Activated CD4-positive, alpha-beta T cell treated with anti-CD3 and anti-CD28 coated beads, Interleukin-2, amount 50 U/mL, for 1 hour (primary cell): ENCODE measurements at regions not wholly inside any gene's neighbourhood (a gene's known extent, or its start where the extent isn't known, plus 50 kb on each side); places are given as distances from the start of the nearest gene placed in this dataset.
"Not testable (repeated sequence)": the region's sequence is repeated elsewhere in the genome, so short reads cannot be mapped to it uniquely, and the experiment has no call there.

Source experiments
- DNase-seq: peaks from one replicate; pipeline ENCODE4 v3.0.0-alpha.2; 2020

DNA sequence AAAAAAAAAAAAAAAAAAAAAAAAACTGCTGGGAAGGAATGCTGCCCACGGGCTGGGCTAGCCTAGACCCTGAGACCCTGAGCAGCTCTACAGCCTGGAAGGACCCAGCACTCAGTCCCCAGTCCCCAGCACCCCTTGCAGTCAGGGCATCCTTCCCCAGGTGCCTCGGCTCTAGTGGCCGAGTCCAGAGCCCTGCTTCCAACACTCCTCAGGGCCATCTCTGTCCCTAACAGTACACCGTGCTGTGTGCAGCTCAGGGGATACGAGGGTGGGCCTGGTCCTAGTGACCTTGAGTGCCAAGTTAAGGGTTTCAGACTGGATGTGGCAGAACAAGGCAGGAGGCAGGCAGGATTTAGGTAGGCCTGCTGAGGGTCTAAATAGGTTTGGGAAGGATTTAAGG, 50.2 kb upstream of the LRP8 start:
- DNase-seq = no peak

DNA sequence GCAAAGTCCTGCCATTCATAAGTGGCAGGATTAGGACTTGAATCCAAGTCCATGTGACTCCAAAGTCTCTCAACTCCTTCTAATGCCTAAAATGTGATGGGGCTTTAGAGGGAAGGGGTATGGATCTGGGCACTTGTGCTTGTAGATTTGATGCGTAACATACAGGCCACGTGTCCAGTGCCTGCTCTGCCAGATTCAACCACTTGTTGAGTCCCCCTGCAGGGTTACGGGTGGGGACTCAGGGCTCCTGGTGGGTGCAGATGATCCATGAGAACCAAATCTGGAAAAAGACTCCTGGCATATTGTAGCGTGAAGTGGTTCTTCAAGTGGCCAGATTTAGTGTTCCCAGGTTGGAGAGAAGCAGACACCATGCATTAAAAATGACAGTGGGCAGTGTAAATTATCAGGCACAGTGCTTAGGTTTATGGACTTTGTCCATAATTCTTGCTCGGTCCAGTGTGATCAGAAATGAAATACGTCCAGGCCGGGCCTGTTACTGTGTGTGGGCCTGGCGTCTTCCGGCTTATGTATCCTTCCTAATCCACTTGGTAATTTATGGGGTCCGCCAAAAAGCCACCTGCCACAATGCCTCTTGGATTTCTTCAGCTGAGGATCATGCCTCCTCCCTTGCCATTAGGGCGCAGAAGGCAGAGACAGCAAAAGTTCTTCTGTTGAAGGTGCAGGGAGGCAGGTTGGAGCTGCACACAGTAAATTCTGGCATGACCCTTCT, 51.2 kb upstream of the LRP8 start:
- DNase-seq = no peak

DNA sequence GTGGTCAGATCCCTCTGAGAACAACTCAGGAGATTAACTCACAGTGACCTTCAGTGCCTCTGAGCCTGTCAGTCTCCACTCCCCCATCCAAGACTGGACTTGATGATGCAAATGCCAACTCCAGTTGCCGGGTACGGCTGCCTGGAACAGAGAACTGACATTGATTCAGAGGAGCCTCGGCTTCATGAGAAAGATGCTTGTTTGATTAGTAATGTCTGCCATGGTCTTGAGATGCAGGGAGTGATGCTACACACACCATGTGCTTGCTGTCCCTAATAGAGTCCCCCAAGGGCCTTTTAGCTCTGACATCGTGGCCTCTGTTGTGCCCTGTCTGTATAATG, 51.8 kb upstream of the LRP8 start:
- no peak for DNase-seq

DNA sequence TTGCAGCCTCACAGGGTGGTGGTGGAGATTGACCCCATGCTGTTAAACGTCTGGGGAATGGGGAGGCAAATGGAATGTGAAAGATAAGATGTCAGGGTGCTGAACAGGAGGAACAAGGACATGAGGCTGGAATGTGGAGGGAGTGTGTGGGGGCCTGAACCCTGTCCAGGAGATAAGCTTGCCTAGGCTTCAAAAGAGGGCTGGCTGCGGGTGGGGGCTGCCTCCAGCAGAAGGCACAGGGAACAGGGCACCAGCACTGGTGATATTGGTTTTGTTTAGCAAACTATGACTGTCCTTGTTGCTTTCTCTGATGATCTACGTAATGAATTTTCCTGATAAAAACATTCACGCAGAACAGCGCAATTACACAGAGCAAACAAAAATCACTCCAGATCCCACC, 52.4 kb upstream of the LRP8 start:
- no peak for DNase-seq

DNA sequence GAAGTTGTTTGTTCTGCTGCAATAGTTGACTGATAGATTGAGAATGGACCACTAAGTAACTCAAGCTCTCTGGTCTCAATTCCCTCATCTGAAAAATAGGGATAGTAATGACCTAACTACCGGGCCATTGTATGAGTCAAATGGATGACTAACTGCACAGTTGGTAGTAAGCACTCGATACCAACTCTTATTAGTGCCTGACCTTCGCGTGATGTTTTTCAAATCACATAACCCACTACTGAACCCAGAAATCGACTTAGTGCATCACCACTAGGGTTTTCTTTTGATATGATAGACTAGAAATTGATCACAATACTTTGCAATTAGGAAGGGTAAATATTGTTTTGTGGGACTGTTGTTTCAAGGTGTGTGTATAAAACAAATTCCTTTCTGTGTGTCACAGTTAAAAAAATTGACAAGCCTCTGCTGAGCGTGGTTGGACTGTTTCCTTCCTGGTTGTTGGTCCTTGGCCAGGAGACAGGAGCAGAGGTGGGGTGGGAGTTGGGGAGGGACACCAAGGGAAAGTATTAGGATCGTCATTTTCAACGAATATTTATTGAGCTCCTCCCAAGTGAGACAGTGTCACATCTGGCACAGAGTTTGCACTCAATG, 54.0 kb upstream of the LRP8 start:
- no peak for DNase-seq

DNA sequence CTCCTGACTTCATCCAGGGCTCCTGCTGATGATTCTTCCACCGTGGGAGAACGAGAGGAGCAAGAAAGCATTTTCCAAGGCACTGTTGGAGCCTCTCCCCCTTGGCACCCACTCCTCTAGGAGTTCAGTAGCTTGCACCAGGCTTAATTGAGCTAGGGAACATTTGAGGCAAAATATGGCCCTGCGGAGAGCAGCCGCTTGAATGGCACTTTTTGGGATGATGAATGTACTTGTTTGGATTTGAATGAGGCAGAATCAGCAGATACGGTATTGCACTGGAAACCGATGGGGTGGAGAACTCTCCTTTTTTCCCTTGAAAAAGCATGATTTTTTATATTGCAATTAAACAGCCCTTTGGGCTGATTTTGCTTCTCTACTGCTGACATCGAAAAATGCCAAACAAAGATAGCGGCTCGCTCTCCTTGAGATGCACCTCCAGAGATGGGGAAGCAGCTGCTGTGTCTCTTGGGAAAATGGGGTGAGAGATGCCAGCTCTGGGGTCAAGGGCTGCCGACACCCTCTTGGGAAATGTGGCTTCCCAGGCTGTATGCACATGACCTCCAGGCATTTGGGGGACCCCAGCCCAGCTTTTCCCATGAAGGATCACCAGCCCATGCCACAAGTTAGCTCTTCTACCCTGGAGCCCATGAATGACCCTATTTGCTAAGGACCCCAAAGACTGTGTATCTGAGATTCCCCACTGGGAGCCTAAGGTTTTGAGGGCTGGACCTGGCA, 55.4 kb upstream of the LRP8 start:
- DNase-seq = no peak

DNA sequence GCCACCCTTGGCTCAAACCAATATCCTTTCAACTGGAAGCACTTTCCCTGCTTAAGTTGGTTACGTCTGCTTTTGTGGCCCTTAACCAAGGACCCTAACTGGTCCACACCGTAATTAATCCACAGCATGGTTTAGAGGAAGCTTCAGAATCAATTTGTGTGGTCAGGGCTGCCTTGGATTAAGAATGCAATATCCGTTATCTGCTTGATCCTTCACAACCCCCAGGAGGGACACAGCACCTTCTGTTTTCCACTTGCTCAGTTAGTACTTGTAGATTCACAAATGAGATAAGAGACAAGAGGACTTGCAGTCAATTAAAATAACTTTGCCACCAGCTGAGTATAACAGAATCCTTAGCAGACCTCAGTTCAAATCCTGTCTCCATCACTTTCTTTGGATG, 56.9 kb upstream of the LRP8 start:
- no peak for DNase-seq

DNA sequence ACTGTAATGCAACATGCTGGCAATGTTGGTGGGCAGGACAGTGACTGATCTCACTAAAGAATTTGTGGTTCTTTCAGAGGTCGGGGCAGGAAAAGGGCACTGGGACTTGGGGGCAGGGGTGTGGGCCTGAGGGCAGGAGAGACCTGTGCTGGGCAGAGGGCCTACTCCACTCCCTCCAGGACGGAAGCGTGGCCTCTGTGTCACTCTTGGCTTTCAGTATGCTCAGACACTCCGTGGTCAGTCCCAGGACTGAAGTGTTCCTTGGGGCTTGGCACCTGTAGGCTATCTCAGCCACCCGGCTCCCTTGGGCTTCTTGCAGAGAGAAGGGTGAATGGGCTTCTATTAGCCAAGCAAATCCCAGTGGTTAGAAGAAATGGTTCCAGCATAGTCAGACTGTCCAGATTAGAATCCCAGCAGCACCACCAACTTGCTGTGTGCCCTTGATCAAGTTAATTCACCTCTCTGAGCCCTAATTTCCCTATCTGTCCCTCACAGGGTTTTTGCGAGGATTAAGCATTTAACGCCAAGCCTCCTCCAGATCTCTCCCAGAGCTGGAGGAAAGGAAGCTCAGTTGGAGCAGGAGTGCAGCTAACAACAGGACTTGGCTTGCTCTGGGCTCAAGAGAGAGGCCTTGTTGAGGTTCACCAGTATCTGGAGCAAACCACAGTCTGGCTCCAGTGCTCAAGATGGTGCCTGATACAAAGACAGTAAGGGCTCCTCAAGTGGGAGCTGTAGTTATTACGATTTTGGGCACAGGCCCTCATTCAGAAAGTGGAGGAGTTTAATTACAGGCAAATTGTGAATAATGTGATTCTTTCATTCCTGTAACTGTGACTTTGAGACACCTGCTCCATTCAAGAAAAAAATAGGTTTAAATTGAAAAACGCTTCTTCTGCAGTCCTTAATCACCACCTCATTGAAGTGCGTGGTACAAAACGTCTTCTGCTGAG, 57.7 kb upstream of the LRP8 start:
- DNase-seq = no peak

DNA sequence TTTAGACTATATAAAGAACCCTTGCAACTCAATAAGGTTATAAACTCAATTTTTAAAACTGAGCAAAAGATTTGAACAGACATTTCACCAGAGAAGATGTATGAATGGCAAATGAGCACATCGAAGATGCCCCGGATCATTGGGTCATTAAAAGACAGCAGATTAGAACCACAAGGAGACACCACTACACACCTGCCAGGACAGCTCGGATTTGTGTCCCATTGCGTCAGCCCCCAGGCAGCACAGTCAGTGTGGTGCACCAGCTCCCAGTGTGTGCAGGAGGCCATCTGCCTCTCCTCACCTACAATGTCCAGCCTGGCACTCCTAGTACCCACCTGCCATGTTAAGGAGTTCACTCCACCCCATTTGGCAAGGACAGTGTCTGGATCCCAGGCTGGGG, 61.1 kb upstream of the LRP8 start:
- no peak for DNase-seq

DNA sequence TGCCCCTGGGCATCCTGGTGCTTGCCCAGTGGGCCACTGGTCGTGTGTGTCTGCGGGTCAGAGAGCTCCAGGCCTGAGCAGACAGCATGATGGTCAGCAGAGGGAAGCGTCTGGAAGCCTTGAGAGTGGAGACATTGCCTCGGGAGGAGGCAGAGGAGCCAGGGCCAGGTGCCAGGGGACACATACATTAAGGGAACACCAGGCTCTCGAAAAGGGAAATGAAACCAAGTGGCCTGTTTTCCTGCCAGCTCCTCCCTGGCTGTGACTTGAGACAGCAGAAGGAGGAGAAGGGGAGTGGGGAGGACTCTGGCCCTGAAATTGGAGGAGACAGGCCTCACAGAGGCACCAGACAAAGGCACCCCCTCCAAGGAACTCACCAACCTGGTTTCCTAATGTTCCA, 62.4 kb upstream of the LRP8 start:
- DNase-seq = no peak

DNA sequence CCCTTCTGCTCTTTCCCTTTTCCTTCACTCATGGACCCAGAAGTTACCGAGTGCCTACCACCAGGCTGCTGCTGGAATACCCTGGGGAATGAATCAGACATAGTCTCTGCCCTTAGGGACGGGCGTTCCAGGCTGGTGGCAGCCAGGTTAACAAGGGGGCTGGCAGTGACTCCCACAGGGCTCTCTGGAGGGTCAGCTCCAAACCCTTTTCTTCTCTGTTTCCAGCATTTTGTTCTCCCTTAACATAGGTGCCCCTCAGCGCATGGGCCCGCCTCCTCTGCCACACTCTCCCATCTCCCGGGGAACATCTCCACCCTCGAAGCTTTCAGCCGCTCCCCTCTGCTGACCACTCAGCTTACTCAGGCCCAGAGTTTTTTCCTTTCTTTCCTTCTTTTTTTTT, 62.9 kb upstream of the LRP8 start:
- DNase-seq = no peak

DNA sequence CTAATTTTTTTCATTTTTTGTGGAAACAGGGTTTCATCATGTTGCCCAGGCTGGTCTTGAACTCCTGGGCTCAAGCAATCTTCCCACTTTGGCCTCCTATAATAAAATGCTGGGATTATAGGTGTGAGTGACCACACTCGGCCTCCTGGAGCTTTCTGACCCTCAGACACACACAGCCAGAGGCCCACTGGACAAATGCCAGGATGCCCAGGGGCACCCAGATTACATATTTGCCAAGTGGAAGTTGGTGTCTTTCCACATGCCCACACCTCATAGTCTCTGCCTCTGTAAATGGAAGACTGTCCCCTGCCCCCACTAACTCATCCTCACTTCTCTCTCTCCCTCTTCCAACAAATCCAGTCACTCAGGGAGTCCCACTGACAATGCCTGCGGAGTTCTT, 63.4 kb upstream of the LRP8 start:
- no peak for DNase-seq

DNA sequence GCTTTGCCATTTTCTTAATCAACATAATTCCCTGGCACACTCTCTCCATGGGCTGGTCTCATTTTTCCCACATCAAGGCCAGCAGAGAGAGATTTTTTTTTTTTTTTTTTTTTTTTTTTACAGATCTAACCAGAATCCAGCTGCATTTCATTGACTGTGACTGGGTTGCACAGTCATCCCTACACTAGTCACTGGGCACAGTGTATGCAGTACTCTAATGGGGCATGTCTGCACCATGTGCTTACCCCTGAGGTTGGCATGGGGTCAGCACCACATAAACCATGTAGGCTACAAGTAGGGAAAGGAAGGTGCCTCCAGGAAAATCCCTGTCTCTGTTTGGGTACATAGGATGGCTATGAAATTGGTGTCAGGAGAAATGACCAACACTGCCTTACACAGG, 64.1 kb upstream of the LRP8 start:
- no peak for DNase-seq

DNA sequence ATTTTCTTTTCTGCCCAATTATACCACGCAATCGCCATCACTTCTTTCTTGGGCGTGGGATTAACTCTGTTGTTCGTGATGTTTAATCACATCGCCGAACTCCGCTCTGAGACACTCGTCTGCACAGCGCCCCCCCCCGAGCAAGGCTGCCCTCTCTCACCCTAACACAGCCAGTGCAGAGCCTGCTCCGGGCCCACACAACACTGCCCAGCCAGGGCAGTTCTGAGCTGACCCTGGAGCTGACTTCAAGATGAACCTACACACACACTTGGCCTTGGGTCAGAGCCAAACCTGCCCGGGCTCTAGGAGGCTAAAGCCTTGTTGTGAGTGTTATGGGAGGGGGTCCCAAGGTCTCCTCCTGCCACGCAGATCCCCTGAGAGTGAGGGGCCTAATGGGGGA, 64.6 kb upstream of the LRP8 start:
- DNase-seq = no peak

DNA sequence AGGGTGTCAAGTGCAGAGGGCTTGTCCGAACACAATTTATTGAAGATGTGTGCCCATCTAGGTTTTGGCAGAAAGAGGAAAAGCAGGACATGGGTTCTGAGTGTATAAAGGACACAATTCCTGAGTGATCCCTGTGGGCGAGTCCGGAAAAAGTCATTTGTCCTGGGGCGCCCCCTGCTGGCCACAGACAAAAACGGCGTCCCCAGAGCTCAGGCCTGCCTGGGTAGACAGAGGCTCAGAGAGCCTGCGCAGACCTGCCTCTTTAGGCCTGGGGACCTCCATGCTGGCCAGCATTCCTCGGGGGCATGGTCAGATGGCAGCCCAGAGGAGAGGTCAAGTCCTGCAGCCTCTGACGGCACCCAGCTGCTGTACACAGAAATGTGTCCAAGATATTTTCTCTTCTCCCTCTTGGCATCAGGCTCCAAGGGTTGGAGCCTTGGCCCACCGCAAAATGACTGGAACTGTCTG, 65.5 kb upstream of the LRP8 start:
- peak; percentile 67 for DNase-seq

DNA sequence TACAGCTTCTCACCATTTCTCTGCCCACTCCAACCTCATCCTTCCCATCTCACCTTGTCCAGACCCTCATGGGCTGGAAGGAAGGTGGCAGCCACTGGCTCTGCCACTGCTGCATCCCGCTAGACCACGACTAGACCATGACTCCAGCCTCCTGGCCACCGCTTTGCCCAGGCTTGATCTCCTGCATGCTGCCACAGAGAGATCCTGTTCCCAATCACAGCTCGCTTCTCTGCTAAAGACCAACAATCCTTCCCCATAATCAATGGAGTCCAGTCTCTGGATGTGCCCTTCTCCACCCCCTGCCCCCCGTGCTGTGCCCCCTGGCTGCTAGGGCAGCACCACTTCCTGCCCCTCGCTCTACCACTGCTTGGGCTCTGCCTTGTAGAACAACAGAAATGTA, 64.9 kb upstream of the DMRTB1 start:
- no peak for DNase-seq

DNA sequence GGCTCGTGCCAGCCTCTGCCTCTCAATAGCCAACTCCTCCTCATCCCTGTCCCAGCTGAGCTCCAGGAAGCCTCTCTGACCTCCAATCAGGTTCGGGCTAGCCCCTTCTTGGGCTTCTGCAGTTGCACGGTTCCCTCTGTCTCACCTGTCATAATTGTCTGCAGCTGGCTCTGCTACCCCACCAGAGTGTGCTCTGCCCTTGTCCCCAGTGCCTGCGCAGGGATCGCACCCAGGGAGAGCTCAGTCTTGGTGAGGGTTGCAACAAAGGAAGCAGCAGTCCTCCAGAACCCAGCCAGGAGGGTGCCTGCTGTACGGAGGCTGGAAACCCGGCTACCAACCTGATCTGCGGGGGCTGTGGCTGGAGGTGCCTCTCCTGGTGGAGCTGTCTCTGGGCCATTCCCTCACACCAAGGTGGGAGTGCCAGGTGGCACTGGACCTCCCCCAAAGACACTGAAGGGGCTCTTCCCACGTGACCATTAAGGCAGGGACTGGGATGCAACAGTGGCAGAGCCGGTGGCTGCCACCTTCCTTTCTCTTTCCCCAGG, 63.5 kb upstream of the DMRTB1 start:
- no peak for DNase-seq

DNA sequence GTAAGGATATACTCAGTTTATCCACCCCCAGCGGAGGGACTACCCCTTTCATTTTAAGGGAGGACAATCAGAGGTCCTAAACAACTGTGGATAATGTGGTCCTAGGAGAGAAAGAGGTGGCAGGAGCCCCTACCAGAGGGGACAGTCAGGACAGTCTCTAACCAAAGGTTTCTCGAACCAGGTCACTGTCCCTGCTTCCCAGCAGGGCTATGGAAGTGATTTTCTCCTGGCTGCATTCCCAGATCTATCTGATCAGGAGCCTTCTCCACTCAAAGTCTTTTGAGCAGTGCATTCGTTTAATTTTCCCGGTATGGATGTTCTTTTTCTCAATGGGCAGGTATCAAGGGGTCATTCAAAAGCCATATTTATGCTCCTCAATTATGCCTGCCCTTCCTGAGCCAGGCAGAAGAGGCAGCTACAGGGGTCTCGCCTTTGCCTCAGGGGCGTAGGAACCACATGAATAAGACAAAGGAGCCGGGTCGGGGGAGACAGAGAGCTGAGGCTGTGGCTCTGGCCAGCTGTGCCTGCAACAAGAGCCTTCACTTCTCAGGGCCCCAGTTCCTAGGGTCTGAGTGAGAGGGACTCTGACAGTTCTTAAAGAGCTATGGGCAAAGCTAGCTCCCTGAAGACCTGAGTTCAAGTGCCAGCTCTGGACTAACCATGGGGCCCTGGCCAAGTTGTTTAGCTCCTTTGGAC, 62.5 kb upstream of the DMRTB1 start:
- DNase-seq = no peak

DNA sequence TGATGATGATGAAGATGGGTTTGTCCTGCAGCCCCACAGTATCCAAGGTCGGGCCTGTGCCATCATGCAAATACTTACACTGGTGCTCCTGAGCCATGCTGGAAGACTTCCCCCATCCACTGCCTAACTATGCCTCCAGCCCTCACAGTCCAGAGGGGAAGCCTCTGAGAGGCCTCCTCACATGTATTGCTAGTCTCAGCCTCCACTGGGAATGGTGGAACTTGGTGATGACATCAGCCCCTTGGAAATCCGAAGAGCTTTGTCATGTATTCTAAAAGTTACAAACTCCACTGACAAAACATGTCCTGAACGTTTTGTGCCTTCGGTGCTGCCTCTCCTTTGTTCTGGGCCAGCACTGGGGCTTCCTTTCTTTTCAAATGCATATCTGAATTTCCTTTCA, 61.1 kb upstream of the DMRTB1 start:
- DNase-seq = no peak

DNA sequence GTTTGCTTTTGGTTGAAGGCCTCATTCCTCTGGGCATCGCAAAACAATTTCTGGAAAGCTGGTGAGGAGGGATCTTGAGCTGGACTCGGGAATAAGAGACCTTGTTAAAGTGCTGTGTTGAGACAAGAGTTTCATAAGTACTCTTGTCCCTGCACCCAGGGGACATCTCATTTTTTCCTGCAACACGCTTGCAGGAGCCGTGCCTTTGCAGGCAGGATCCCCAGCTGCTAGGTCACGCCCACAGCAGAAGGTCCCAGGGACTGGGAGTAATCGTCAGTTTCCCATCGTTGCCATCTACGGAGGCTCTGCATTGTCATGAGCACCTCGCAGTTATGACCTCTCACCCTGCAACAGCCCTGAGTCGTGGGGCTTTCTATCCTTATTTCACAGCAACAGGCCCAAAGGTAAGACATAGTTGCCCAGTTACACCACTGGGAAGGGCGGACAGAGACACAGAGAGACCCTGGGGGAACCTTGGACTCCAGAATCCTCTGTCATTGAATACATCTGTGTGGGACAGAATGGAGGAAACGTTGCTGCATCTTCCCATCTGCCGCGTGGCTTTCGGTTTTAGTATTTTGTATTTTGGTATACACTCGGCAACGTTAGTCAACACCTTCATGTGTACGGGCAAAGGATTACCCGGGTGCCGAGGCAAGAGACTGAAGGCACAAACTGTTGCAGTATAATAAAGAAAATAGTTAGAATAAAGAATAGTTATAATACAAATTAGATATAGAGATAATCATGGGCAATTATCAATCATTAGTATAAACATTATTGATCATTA, 60.4 kb upstream of the DMRTB1 start:
- no peak for DNase-seq

DNA sequence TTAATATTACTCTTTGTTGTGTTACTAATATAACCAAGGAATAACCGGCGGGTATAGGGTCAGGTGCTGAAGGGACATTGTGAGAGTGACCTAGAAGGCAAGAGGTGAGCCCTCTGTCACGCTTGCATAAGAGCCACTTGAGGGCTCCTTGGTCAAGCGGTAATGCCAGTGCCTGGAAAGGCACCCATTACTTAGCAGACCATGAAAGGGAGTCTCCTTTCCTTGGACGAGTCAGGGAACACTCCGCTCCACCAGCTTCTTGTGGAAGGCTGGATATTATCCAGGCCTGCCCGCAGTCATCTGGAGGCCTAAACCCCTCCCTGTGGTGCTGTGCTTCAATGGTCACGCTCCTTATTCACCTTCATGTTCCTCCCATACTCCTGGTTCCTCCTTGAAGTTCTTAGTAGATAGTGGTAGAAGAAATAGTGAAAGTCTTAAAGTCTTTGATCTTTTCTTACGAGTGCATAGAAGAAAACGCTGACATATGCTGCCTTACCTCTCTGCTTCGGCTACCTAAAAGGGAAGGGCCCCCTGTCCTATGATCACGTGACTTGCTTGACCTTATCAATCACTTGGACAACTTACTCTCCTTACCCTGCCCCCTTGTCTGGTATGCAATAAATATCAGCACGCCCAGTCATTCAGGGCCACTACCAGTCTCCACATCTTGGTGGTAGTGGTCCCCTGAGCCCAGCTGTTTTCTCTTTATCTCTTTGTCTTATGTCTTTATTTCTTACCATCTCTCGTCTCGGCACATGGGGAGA, 59.6 kb upstream of the DMRTB1 start:
- DNase-seq = not testable (repeated sequence)
